ENCODE measurements at regions not wholly inside any gene's neighbourhood (a gene's known extent, or its start where the extent isn't known, plus 50 kb on each side); places are given as distances from the start of the nearest gene placed in this dataset.

DNA sequence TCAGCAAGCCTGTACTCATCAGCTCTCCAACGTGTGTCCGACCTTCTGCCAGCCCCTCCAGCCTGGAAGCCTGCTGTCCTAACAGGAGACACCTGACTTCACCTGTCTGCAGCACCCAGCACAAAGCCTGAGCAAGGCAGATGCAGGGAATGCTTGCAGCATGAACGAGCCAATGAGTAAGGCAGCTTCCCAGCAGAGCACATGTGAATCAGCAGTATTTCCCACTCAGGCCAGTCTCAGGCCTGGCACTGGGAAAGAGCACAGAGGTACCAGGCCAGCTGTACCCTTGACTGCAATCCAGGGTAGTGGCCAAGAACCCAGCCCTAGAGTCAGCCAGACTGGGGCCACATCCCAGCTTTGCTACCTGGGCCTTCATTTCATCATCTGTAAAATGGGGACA is 120.8 kb downstream of the MAFB start:
- Histone ChIP-seq H3K9ac (ENCODE audit: low read length) (no peak overlapping the region), H3K27me3 (ENCODE audit: low read length) (no peaks in the 10 kb centered on the region), H3K9me2 (replicated peaks; ENCODE audit: insufficient read depth, low read length) (no peaks in the 10 kb centered on the region), H3K36me3 (ENCODE audit: low read length) (no peaks in the 10 kb centered on the region), H3K79me2 (ENCODE audit: insufficient read depth, low read length) (no peaks in the 10 kb centered on the region), H3F3A (ENCODE audit: insufficient read depth) (no peaks in the 10 kb centered on the region), H3K4me2 (ENCODE audit: low read depth, low read length, poor library complexity, severe bottlenecking) (no peak overlapping the region), H4K20me1 (ENCODE audit: low read depth, low read length) (no peaks in the 10 kb centered on the region), H3K9me3 (ENCODE audit: insufficient read depth, low read length) (0 out of 2 replicates have a peak, but pooled peaks cover 7% of the 10 kb centered on the region), H2AFZ (ENCODE audit: low read depth, low read length, severe bottlenecking) (no peak overlapping the region), H3K27ac (ENCODE audit: low read depth, low read length) (no peak overlapping the region), H3K4me3 (ENCODE audit: insufficient read depth, low read length, poor library complexity, severe bottlenecking) (no peak overlapping the region)
- TF ChIP-seq EZH2phosphoT487 (conservative IDR thresholded peaks at IDR 0.05; ENCODE audit: low read length): no peak
- TF ChIP-seq, protein P1, sequence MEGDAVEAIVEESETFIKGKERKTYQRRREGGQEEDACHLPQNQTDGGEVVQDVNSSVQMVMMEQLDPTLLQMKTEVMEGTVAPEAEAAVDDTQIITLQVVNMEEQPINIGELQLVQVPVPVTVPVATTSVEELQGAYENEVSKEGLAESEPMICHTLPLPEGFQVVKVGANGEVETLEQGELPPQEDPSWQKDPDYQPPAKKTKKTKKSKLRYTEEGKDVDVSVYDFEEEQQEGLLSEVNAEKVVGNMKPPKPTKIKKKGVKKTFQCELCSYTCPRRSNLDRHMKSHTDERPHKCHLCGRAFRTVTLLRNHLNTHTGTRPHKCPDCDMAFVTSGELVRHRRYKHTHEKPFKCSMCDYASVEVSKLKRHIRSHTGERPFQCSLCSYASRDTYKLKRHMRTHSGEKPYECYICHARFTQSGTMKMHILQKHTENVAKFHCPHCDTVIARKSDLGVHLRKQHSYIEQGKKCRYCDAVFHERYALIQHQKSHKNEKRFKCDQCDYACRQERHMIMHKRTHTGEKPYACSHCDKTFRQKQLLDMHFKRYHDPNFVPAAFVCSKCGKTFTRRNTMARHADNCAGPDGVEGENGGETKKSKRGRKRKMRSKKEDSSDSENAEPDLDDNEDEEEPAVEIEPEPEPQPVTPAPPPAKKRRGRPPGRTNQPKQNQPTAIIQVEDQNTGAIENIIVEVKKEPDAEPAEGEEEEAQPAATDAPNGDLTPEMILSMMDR (IDR thresholded peaks at IDR 0.05; ENCODE audit: insufficient read depth, low read length, poor library complexity, severe bottlenecking): no peak

DNA sequence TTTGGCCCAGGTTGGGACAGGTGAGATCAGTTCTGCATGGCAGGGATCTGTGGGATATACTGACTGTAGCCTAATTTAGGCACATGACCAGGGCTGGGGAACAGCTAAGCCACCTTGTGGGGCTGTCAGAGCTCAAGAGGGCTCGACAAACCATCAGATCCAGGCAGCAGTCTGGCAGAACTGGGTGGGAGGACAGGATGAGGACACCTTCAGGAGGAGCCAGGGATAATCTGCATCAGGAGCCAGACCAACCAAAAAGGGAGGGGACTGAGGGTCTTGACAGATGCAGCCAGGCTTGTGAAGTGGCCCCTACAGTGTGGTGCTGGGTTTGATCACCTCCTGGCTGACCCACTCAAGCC is 123.4 kb downstream of the MAFB start:
- H3K4me2 ChIP-seq (ENCODE audit: low read depth, low read length, poor library complexity, severe bottlenecking): no peak overlapping the region
- no peaks in the 10 kb centered on the region for H3K79me2 ChIP-seq (ENCODE audit: insufficient read depth, low read length)
- no peaks in the 10 kb centered on the region for H3K36me3 ChIP-seq (ENCODE audit: low read length)
- no peaks in the 10 kb centered on the region for H4K20me1 ChIP-seq (ENCODE audit: low read depth, low read length)
- no peak overlapping the region for H2AFZ ChIP-seq (ENCODE audit: low read depth, low read length, severe bottlenecking)
- no peaks in the 10 kb centered on the region for H3K9me2 ChIP-seq (replicated peaks; ENCODE audit: insufficient read depth, low read length)
- H3K4me3 ChIP-seq (ENCODE audit: insufficient read depth, low read length, poor library complexity, severe bottlenecking): no peak overlapping the region
- TF ChIP-seq, protein P1 (IDR thresholded peaks at IDR 0.05; ENCODE audit: insufficient read depth, low read length, poor library complexity, severe bottlenecking): no peak
- TF ChIP-seq EZH2phosphoT487 (conservative IDR thresholded peaks at IDR 0.05; ENCODE audit: low read length): no peak
- no peak overlapping the region for H3K27ac ChIP-seq (ENCODE audit: low read depth, low read length)
- no peaks in the 10 kb centered on the region for H3F3A ChIP-seq (ENCODE audit: insufficient read depth)
- no peaks in the 10 kb centered on the region for H3K27me3 ChIP-seq (ENCODE audit: low read length)
- H3K9ac ChIP-seq (ENCODE audit: low read length): no peak overlapping the region
- 0 out of 2 replicates have a peak, but pooled peaks cover 4% of the 10 kb centered on the region for H3K9me3 ChIP-seq (ENCODE audit: insufficient read depth, low read length)

DNA sequence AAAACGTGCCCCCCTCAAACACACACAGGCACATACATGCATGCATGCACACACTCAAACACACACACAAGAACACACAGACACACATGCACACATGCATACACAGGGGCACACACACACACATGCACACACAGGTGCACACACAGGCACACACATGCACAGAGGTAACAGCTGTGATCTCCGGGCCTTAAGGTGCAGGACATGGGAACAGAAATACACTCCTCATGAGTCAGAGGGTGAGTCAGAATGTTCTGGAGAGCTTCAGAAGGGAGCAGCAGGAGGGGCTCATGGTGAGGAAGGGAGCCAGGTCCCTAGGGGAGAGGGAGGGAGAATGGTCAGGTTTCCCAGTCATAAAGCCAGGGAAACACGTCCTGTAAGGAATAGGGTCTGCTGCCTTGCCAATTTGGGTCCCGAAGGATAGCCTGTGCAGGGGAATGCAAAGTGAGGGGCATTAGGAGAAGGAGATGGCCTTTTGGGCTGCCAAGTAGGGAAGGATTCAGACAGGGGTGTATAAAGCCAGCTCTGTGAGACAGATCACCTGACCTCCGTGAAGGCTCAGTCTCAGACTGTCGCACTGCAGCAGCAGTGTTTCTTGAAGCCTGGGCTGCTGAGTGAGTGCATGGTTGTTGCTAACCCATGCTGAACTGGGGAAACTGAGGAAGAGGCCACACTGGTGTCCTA is 123.9 kb downstream of the MAFB start:
- H3K4me2 ChIP-seq (ENCODE audit: low read depth, low read length, poor library complexity, severe bottlenecking): no peak overlapping the region
- H3K27me3 ChIP-seq (ENCODE audit: low read length): no peaks in the 10 kb centered on the region
- no peak overlapping the region for H2AFZ ChIP-seq (ENCODE audit: low read depth, low read length, severe bottlenecking)
- no peaks in the 10 kb centered on the region for H3K9me2 ChIP-seq (replicated peaks; ENCODE audit: insufficient read depth, low read length)
- no peak overlapping the region for H3K27ac ChIP-seq (ENCODE audit: low read depth, low read length)
- TF ChIP-seq, protein P1 (IDR thresholded peaks at IDR 0.05; ENCODE audit: insufficient read depth, low read length, poor library complexity, severe bottlenecking): no peak
- TF ChIP-seq EZH2phosphoT487 (conservative IDR thresholded peaks at IDR 0.05; ENCODE audit: low read length): no peak
- H4K20me1 ChIP-seq (ENCODE audit: low read depth, low read length): no peaks in the 10 kb centered on the region
- no peak overlapping the region for H3K4me3 ChIP-seq (ENCODE audit: insufficient read depth, low read length, poor library complexity, severe bottlenecking)
- H3K79me2 ChIP-seq (ENCODE audit: insufficient read depth, low read length): no peaks in the 10 kb centered on the region
- H3F3A ChIP-seq (ENCODE audit: insufficient read depth): no peaks in the 10 kb centered on the region
- no peaks in the 10 kb centered on the region for H3K9me3 ChIP-seq (ENCODE audit: insufficient read depth, low read length)
- H3K9ac ChIP-seq (ENCODE audit: low read length): no peak overlapping the region
- no peaks in the 10 kb centered on the region for H3K36me3 ChIP-seq (ENCODE audit: low read length)

Data from SU-DHL-6 (cell line).